Chondrocyte (in vitro differentiated cells): ENCODE measurements at regions not wholly inside any gene's neighbourhood (a gene's known extent, or its start where the extent isn't known, plus 50 kb on each side); places are given as distances from the start of the nearest gene placed in this dataset.

ENCODE experiments used
- DNase-seq: peaks from one replicate; pipeline ENCODE4 v3.0.0; 2021; ENCODE audit warnings: mixed read lengths, low spot score
- H3K27ac Mint-ChIP-seq: one replicate; pipeline ENCODE4 v1.8.0; 2021; ENCODE audit warnings: mild to moderate bottlenecking, moderate library complexity, mixed read lengths; ENCODE audit not compliant: unreplicated experiment
- H3K27me3 Mint-ChIP-seq: 2 replicates; pipeline ENCODE4 v1.8.0; 2021; ENCODE audit warnings: low read depth, mixed read lengths
- H3K36me3 Mint-ChIP-seq: 2 replicates; pipeline ENCODE4 v1.8.0; 2021; ENCODE audit warnings: low read depth, mixed read lengths
- H3K4me1 Mint-ChIP-seq: 2 replicates; pipeline ENCODE4 v1.8.0; 2021; ENCODE audit warnings: low read depth, mild to moderate bottlenecking, mixed read lengths
- H3K4me3 Mint-ChIP-seq: one replicate; pipeline ENCODE4 v1.8.0; 2021; ENCODE audit warnings: mild to moderate bottlenecking, moderate library complexity, mixed read lengths; ENCODE audit not compliant: unreplicated experiment
- H3K9me3 Mint-ChIP-seq: 2 replicates; pipeline ENCODE4 v1.8.0; 2021; ENCODE audit warnings: low read depth, mixed read lengths
- CTCF ChIP-seq: fragments of 200-600 bp; sonication (generic); IDR thresholded peaks from 2 replicates; pipeline ENCODE4 v1.5.0; 2021; ENCODE audit warnings: antibody characterized with exemption, mild to moderate bottlenecking, moderate library complexity

DNA sequence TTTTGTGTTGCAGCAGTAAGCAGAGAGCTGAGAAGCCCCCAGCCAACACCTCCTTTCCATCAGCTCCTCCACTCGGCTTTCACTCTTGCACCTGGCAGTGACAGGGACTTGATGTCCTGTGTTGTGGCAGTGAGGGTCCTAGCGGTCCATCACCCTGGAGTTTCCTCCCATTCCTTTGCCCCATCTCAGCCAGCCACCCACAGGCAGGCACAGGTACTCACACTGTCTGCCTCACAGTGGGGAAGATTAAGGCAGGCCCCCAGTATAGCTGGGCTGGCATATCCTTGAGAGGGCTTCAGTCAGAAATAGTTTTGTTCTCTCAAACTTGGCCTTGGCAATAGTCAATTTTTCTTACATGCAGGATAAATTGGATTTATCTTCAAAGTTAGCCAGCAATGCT is 362.7 kb downstream of the GADD45G start:
- no peak overlapping the region for H3K4me3 Mint-ChIP-seq
- no peak for DNase-seq
- no peak for TF ChIP-seq CTCF
- H3K27me3 Mint-ChIP-seq, result peaks cover 2% of the 10 kb centered on the region
- H3K27ac Mint-ChIP-seq, result no peak overlapping the region
- no peaks in the 10 kb centered on the region for H3K9me3 Mint-ChIP-seq
- H3K4me1 Mint-ChIP-seq, result peaks cover 4% of the 10 kb centered on the region
- no peaks in the 10 kb centered on the region for H3K36me3 Mint-ChIP-seq

DNA sequence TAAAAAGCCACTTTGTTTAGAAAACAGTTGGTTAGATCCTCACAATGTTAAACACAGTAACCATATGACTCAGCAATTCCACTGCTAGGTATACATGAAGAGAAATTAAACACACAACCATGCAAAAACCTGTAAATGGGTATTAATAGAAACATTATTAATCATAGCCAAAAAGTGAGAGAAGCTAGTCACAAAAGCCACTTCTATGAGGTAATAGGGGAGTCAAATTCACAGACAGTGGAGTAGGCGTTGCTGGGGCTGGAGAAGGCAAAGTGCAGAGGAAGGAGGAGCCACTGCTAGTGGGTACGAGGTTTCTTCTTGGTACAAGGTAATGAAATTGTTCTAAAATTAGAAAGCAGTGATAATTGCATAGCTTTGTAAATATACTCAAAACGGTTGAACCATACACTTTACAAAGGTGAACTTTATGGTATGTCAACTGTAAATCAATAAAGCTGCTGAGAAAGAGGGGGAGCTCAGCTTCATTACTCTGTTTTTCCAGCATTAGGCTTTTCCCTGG is 364.4 kb downstream of the GADD45G start:
- no peak for TF ChIP-seq CTCF
- H3K4me3 Mint-ChIP-seq, result no peak overlapping the region
- H3K9me3 Mint-ChIP-seq, result no peaks in the 10 kb centered on the region
- H3K27ac Mint-ChIP-seq, result no peak overlapping the region
- DNase-seq, result no peak
- H3K36me3 Mint-ChIP-seq, result no peaks in the 10 kb centered on the region
- peaks cover 4% of the 10 kb centered on the region for H3K27me3 Mint-ChIP-seq
- H3K4me1 Mint-ChIP-seq, result peaks cover 4% of the 10 kb centered on the region

GRCh38 chr9:89969881-89970639 is 365.2 kb downstream of the GADD45G start:
- H3K27me3 Mint-ChIP-seq, result peaks cover 6% of the 10 kb centered on the region
- H3K36me3 Mint-ChIP-seq, result no peaks in the 10 kb centered on the region
- H3K4me1 Mint-ChIP-seq, result peaks cover 4% of the 10 kb centered on the region
- H3K4me3 Mint-ChIP-seq, result no peak overlapping the region
- H3K27ac Mint-ChIP-seq, result no peak overlapping the region
- no peak for DNase-seq
- no peak for TF ChIP-seq CTCF
- H3K9me3 Mint-ChIP-seq, result no peaks in the 10 kb centered on the region

GRCh38 chr9:89970701-89971100 is 365.9 kb downstream of the GADD45G start:
- Mint-ChIP-seq H3K4me1 (peaks cover 4% of the 10 kb centered on the region), H3K9me3 (no peaks in the 10 kb centered on the region), H3K27ac (no peak overlapping the region), H3K36me3 (no peaks in the 10 kb centered on the region), H3K4me3 (no peak overlapping the region), H3K27me3 (peaks cover 8% of the 10 kb centered on the region)
- DNase-seq, result no peak
- no peak for TF ChIP-seq CTCF

- Mint-ChIP-seq H3K4me1 (peaks cover 4% of the 10 kb centered on the region), H3K4me3 (no peak overlapping the region), H3K27ac (no peak overlapping the region), H3K36me3 (no peaks in the 10 kb centered on the region), H3K9me3 (no peaks in the 10 kb centered on the region), H3K27me3 (peaks cover 14% of the 10 kb centered on the region)
- TF ChIP-seq CTCF, result no peak
- no peak for DNase-seq
Observed at GRCh38 chr9:89972535-89972934, 367.7 kb downstream of the GADD45G start.
